ENCODE measurements at regions not wholly inside any gene's neighbourhood (a gene's known extent, or its start where the extent isn't known, plus 50 kb on each side); places are given as distances from the start of the nearest gene placed in this dataset. TPM values are rescaled to one million over a fixed set of nuclear protein-coding genes. Genes with fewer than 3 reads are reported as not detected.

Small RNA genes lying in the stretch of these regions (small RNA-seq; reads per million reads assigned to genes)
- gene AC068867.1 (ENCODE audit: low replicate concordance) (not detected), gene MIR4510 (ENCODE audit: low replicate concordance) (not detected)
